ENCODE measurements at regions not wholly inside any gene's neighbourhood (a gene's known extent, or its start where the extent isn't known, plus 50 kb on each side); places are given as distances from the start of the nearest gene placed in this dataset.

GRCh38 chr4:162727766-162728165, 438.9 kb downstream of the NAF1 start:
- Histone ChIP-seq H3K79me2 (ENCODE audit: control insufficient read depth in 1 of 2, insufficient read depth in 2 of 2, low read length in 2 of 2) (no peaks in the 10 kb centered on the region), H3K27ac (ENCODE audit: low read depth, low read length) (no peak overlapping the region), H3K9ac (replicated peaks in 1 of 4; ENCODE audit: extremely low read depth in 1 of 4, low read depth in 3 of 4, low read length in 3 of 4) (no peak overlapping the region), H3K23ac (ENCODE audit: insufficient read length) (no peak overlapping the region), H2BK12ac (ENCODE audit: low read depth, low read length) (no peak overlapping the region), H4K91ac (replicated peaks; ENCODE audit: insufficient read length, low read length) (no peak overlapping the region), H3K9me3 (ENCODE audit: insufficient read depth in 2 of 2, low read depth in 1 of 2, low read length in 1 of 2) (no peaks in the 10 kb centered on the region), H3K36me3 (ENCODE audit: control insufficient read depth in 2 of 4, insufficient read depth in 4 of 4, low read length in 3 of 4) (no peaks in the 10 kb centered on the region), H3K79me1 (ENCODE audit: low read depth, low read length) (no peaks in the 10 kb centered on the region), H3K4me1 (replicated peaks in 1 of 4; ENCODE audit: control insufficient read depth in 3 of 4, insufficient read depth in 4 of 4, low read length in 3 of 4) (no peaks in the 10 kb centered on the region), H3K4me3 (ENCODE audit: extremely low read depth in 1 of 4, insufficient read depth in 2 of 4, low read depth in 3 of 4, low read length in 4 of 4) (no peak overlapping the region), H3K4me2 (ENCODE audit: insufficient read depth in 1 of 2, low read depth in 2 of 2, low read length in 2 of 2) (no peak overlapping the region), H4K8ac (ENCODE audit: extremely low read depth, insufficient read depth, low read length) (no peak overlapping the region), H3K27me3 (replicated peaks in 1 of 4; ENCODE audit: control insufficient read depth in 3 of 4, extremely low read depth in 1 of 4, insufficient read depth in 3 of 4, low read length in 3 of 4) (no peaks in the 10 kb centered on the region), H3K14ac (ENCODE audit: insufficient read length) (no peak overlapping the region), H2BK15ac (ENCODE audit: low read length) (no peak overlapping the region), H4K5ac (ENCODE audit: insufficient read length, low read depth, low read length) (no peak overlapping the region), H4K20me1 (replicated peaks in 1 of 2; ENCODE audit: control insufficient read depth in 1 of 2, insufficient read depth in 2 of 2, low read length in 2 of 2) (no peaks in the 10 kb centered on the region), H2BK120ac (replicated peaks; ENCODE audit: low read depth, low read length) (no peak overlapping the region), H2BK20ac (ENCODE audit: low read length) (no peak overlapping the region), H2AFZ (ENCODE audit: low read length) (no peak overlapping the region), H3K56ac (replicated peaks; ENCODE audit: insufficient read length, low read depth, low read length) (no peak overlapping the region), H3K18ac (ENCODE audit: extremely low read depth, low read length) (no peak overlapping the region), H3K4ac (replicated peaks; ENCODE audit: insufficient read length, low read depth, low read length) (no peak overlapping the region), H2AK5ac (ENCODE audit: low read depth, low read length) (no peak overlapping the region), H3K23me2 (ENCODE audit: low read depth, low read length) (no peaks in the 10 kb centered on the region; the same call in 1 of the 2 replicates), H2BK5ac (ENCODE audit: low read depth, low read length) (no peak overlapping the region)
- POLR2A ChIA-PET (ENCODE audit: partially characterized antibody), result no interaction called here
- no peak for DNase-seq (ENCODE audit: low read depth in 1 of 2, low spot score in 2 of 2)
- CTCF ChIA-PET (ENCODE audit: partially characterized antibody), result interaction anchor here (1.1 to 1.3 kb wide), 3 partner anchors 8 to 552 kb away, joined by 3 to 4 read pairs (median 4); no protein-coding TSS in a partner anchor
- no peak for FAIRE-seq
- TF ChIP-seq RBBP5 (IDR thresholded peaks at IDR 0.05; ENCODE audit: borderline replicate concordance, low read depth, low read length) (no peak), NRF1 (IDR thresholded peaks at IDR 0.05; ENCODE audit: low read depth, low read length) (no peak), SUZ12 (IDR thresholded peaks at IDR 0.05; ENCODE audit: low read length) (no peak), HDAC2 (IDR thresholded peaks at IDR 0.05; ENCODE audit: borderline replicate concordance in 1 of 2, low read depth in 2 of 2, low read length in 2 of 2) (no peak), SIX5 (IDR thresholded peaks at IDR 0.05; ENCODE audit: low read depth, low read length) (no peak), BACH1 (IDR thresholded peaks at IDR 0.05; ENCODE audit: low read length) (no peak), CHD1 (IDR thresholded peaks at IDR 0.05; ENCODE audit: low read depth, low read length) (no peak), CREB1 (IDR thresholded peaks at IDR 0.05) (no peak), POLR2A (IDR thresholded peaks at IDR 0.05; ENCODE audit: control extremely low read depth in 1 of 2, low read depth in 2 of 2, low read length in 2 of 2) (no peak), TEAD4 (IDR thresholded peaks at IDR 0.05; ENCODE audit: low read depth, low read length) (no peak), BRCA1 (IDR thresholded peaks at IDR 0.05; ENCODE audit: low read depth, low read length) (no peak), TAF7 (optimal IDR thresholded peaks at IDR 0.05; ENCODE audit: borderline replicate concordance, low read depth, low read length) (no peak), RNF2 (IDR thresholded peaks at IDR 0.05; ENCODE audit: borderline replicate concordance, low read depth, low read length, missing control alignments, poor library complexity, severe bottlenecking) (no peak)
- TF ChIP-seq, protein P1, sequence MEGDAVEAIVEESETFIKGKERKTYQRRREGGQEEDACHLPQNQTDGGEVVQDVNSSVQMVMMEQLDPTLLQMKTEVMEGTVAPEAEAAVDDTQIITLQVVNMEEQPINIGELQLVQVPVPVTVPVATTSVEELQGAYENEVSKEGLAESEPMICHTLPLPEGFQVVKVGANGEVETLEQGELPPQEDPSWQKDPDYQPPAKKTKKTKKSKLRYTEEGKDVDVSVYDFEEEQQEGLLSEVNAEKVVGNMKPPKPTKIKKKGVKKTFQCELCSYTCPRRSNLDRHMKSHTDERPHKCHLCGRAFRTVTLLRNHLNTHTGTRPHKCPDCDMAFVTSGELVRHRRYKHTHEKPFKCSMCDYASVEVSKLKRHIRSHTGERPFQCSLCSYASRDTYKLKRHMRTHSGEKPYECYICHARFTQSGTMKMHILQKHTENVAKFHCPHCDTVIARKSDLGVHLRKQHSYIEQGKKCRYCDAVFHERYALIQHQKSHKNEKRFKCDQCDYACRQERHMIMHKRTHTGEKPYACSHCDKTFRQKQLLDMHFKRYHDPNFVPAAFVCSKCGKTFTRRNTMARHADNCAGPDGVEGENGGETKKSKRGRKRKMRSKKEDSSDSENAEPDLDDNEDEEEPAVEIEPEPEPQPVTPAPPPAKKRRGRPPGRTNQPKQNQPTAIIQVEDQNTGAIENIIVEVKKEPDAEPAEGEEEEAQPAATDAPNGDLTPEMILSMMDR (IDR thresholded peaks at IDR 0.05; ENCODE audit: control extremely low read depth in 1 of 3, insufficient read depth in 1 of 3, low read depth in 1 of 3, low read length in 3 of 3), result no peak

All from H1 (cell line).